Esophagus squamous epithelium (tissue), 4 donors: ENCODE measurements at regions not wholly inside any gene's neighbourhood (a gene's known extent, or its start where the extent isn't known, plus 50 kb on each side); places are given as distances from the start of the nearest gene placed in this dataset.

Experiments used
- CTCF ChIP-seq, 6 experiments: fragments of 450-650 bp in 4 of 6; fragments of 200-600 bp in 2 of 6; sonication (generic) in 2 of 6; IDR thresholded peaks; one replicate each; pipeline ENCODE4 v1.5.1; 2016 to 2019; ENCODE audit warnings: antibody characterized with exemption in 6 of 6, mild to moderate bottlenecking in 4 of 6, moderate library complexity in 4 of 6
- POLR2A ChIP-seq, 4 donors: fragments of 450-650 bp; IDR thresholded peaks; one replicate each; pipeline ENCODE4 v1.6.1; 2017; ENCODE audit warnings: antibody characterized with exemption in 4 of 4, mild to moderate bottlenecking in 4 of 4, moderate library complexity in 3 of 4

- TF ChIP-seq CTCF (IDR thresholded peaks at IDR 0.05) = no peak
- no peak for TF ChIP-seq POLR2A (IDR thresholded peaks at IDR 0.05)
Observed at GRCh38 chr3:18264361-18264760, 160.8 kb downstream of the SATB1 start.
